ENCODE measurements at regions not wholly inside any gene's neighbourhood (a gene's known extent, or its start where the extent isn't known, plus 50 kb on each side); places are given as distances from the start of the nearest gene placed in this dataset.
A peak's percentile ranks its signal among the peaks of the same experiment; 100 is the strongest.

GRCh38 chr7:112987171-112987570 lies 99.5 kb downstream of the GPR85 start:
- no peak overlapping the region for H3K27ac ChIP-seq
- H3K4me3 ChIP-seq: no peak overlapping the region
- 75 to 85% (median 80%) methylated on average over 1 of the region's 1 CpG for WGBS, 5 donors
- TF ChIP-seq POLR2AphosphoS5 (IDR thresholded peaks at IDR 0.05) (no peak), POLR2A (IDR thresholded peaks at IDR 0.05) (no peak), CTCF (IDR thresholded peaks at IDR 0.05 in 8 of 11, conservative IDR thresholded peaks at IDR 0.05 in 3 of 11) (no peak)
- H3K9me3 ChIP-seq: no peaks in the 10 kb centered on the region
- H3K27me3 ChIP-seq (replicated peaks in 1 of 7): no peaks in the 10 kb centered on the region
- peaks cover 0 to 11% (median 0%) of the 10 kb centered on the region in 6 donors for H3K4me1 ChIP-seq
- no peak for DNase-seq
- intact Hi-C loops (cut with DNase I; ENCODE audit: low total_unique reads): no loop called here
- H3K36me3 ChIP-seq: no peaks in the 10 kb centered on the region

- H3K27me3 ChIP-seq (replicated peaks in 1 of 7): no peaks in the 10 kb centered on the region
- no peak for DNase-seq
- H3K4me1 ChIP-seq: peaks cover 0 to 12% (median 0%) of the 10 kb centered on the region in 6 donors
- 41 to 57% (median 49%) methylated on average over 3 of the region's 3 CpGs for whole genome bisulfite sequencing, 5 donors
- no peak overlapping the region for H3K27ac ChIP-seq
- H3K36me3 ChIP-seq: no peaks in the 10 kb centered on the region
- no peaks in the 10 kb centered on the region for H3K9me3 ChIP-seq
- intact Hi-C loops (cut with DNase I; ENCODE audit: low total_unique reads): no loop called here
- no peak for TF ChIP-seq POLR2AphosphoS5 (IDR thresholded peaks at IDR 0.05)
- no peak for TF ChIP-seq CTCF (IDR thresholded peaks at IDR 0.05 in 8 of 11, conservative IDR thresholded peaks at IDR 0.05 in 3 of 11)
- TF ChIP-seq POLR2A (IDR thresholded peaks at IDR 0.05): no peak
- H3K4me3 ChIP-seq: no peak overlapping the region
These were observed 100.2 kb downstream of the GPR85 start for GRCh38 chr7:112986256-112987031.

- Histone ChIP-seq H3K9me3 (no peaks in the 10 kb centered on the region), H3K27ac (no peak overlapping the region), H3K4me1 (peaks cover 0 to 12% (median 0%) of the 10 kb centered on the region in 6 donors), H3K27me3 (replicated peaks in 1 of 7) (no peaks in the 10 kb centered on the region), H3K36me3 (no peaks in the 10 kb centered on the region), H3K4me3 (no peak overlapping the region)
- WGBS, 5 donors: 61 to 65% (median 62%) methylated on average over 7 to 9 of the region's 9 CpGs
- TF ChIP-seq CTCF (IDR thresholded peaks at IDR 0.05 in 8 of 11, conservative IDR thresholded peaks at IDR 0.05 in 3 of 11) (no peak), POLR2AphosphoS5 (IDR thresholded peaks at IDR 0.05) (no peak), POLR2A (IDR thresholded peaks at IDR 0.05) (no peak)
- no peak for DNase-seq
- intact Hi-C loops (cut with DNase I; ENCODE audit: low total_unique reads): no loop called here
These were observed 101.1 kb downstream of the GPR85 start for GRCh38 chr7:112985377-112985987.

GRCh38 chr7:112982441-112983063 lies 104.1 kb downstream of the GPR85 start:
- Histone ChIP-seq H3K27me3 (replicated peaks in 1 of 7) (no peaks in the 10 kb centered on the region), H3K4me1 (peaks cover 0 to 12% (median 0%) of the 10 kb centered on the region in 6 donors), H3K4me3 (no peak overlapping the region), H3K9me3 (no peaks in the 10 kb centered on the region), H3K36me3 (no peaks in the 10 kb centered on the region), H3K27ac (peak overlapping the region in 5 of 8 donors; percentile 8 to 59 (median 34))
- intact Hi-C loops (cut with DNase I; ENCODE audit: low total_unique reads): no loop called here
- TF ChIP-seq POLR2AphosphoS5 (IDR thresholded peaks at IDR 0.05) (no peak), POLR2A (IDR thresholded peaks at IDR 0.05) (no peak), CTCF (IDR thresholded peaks at IDR 0.05 in 8 of 11, conservative IDR thresholded peaks at IDR 0.05 in 3 of 11) (no peak)
- DNase-seq: no peak
- 30 to 45% (median 42%) methylated on average over 1 of the region's 1 CpG for WGBS, 5 donors

Measured in spleen (tissue), 11 donors.